Heart left ventricle (tissue), 13 donors: ENCODE measurements at regions not wholly inside any gene's neighbourhood (a gene's known extent, or its start where the extent isn't known, plus 50 kb on each side); places are given as distances from the start of the nearest gene placed in this dataset.

Experiments
- POLR2A ChIP-seq, 2 donors: fragments of 450-650 bp; IDR thresholded peaks; one replicate each; pipeline ENCODE4 v1.6.1; 2017; ENCODE audit warnings: antibody characterized with exemption in 2 of 2, mild to moderate bottlenecking in 2 of 2, moderate library complexity in 2 of 2
- TF ChIP-seq, protein P1 (sequence below), 12 donors: fragments of 200-600 bp; sonication (generic) in 4 of 12; IDR thresholded peaks; one replicate each; pipeline versions ENCODE4 v1.5.0 to v1.8.0; 2018 to 2022; ENCODE audit warnings: antibody characterized with exemption in 12 of 12, mild to moderate bottlenecking in 5 of 12
- donor health status: ischemic (EF 13 %, LVEDD 7.1; RV severe dilation, severe dysfunction).
- donor health status: DM: no; HTN: yes; CAD: no.
- donor health status: DM: no; HTN: no; CAD: no.
- donor health status: ischemic (EF 25% LVEDD 6.9; RV normal size, moderate dysfunction).
- donor health status: ischemic (EF 25% LVEDD 5.7; RV mildly dilated, moderate dysfunction).
- donor health status: ischemic (EF 35%, LVEDD 5.7; RV mildly dilated, moderate dysfunction).
- donor health status: nonischemic (EF 11% LVEDD 7.7; RV severe dilation, severe dysfunction).
- donor health status: DM: yes; HTN: yes; CAD: no.
- donor health status: PGD.
- donor health status: ischemic (EF 29% LVEDD 5.4; RV normal size, mild dysfunction).
- donor health status: nonischemic (EF 23%, LVEDD 6.1; RV moderate dilation, normal function).

- TF ChIP-seq, protein P1, sequence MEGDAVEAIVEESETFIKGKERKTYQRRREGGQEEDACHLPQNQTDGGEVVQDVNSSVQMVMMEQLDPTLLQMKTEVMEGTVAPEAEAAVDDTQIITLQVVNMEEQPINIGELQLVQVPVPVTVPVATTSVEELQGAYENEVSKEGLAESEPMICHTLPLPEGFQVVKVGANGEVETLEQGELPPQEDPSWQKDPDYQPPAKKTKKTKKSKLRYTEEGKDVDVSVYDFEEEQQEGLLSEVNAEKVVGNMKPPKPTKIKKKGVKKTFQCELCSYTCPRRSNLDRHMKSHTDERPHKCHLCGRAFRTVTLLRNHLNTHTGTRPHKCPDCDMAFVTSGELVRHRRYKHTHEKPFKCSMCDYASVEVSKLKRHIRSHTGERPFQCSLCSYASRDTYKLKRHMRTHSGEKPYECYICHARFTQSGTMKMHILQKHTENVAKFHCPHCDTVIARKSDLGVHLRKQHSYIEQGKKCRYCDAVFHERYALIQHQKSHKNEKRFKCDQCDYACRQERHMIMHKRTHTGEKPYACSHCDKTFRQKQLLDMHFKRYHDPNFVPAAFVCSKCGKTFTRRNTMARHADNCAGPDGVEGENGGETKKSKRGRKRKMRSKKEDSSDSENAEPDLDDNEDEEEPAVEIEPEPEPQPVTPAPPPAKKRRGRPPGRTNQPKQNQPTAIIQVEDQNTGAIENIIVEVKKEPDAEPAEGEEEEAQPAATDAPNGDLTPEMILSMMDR (IDR thresholded peaks at IDR 0.05), result no peak
- TF ChIP-seq POLR2A (IDR thresholded peaks at IDR 0.05), result no peak
Measured at GRCh38 chr13:89899302-89900103, 1448.0 kb upstream of the MIR17HG start.
